Urinary bladder (tissue), 3 donors: ENCODE measurements at regions not wholly inside any gene's neighbourhood (a gene's known extent, or its start where the extent isn't known, plus 50 kb on each side); places are given as distances from the start of the nearest gene placed in this dataset.

ENCODE experiments used
- DNase-seq: peaks from one replicate; pipeline ENCODE4 v3.0.0-alpha.2; 2015; ENCODE audit errors: extremely low spot score
- H3K27ac ChIP-seq: one replicate; pipeline ENCODE4 v1.5.1; 2013; ENCODE audit warnings: low read depth, mild to moderate bottlenecking, moderate library complexity
- H3K36me3 ChIP-seq: one replicate; pipeline ENCODE4 v1.6.1; 2013; ENCODE audit warnings: mild to moderate bottlenecking, moderate library complexity; ENCODE audit not compliant: insufficient read depth
- H3K4me1 ChIP-seq: one replicate; pipeline ENCODE4 v1.6.1; 2013; ENCODE audit warnings: mild to moderate bottlenecking, moderate library complexity; ENCODE audit not compliant: insufficient read depth
- H3K4me3 ChIP-seq: one replicate; pipeline ENCODE4 v1.5.1; 2013; ENCODE audit warnings: low read depth, low read length
- WGBS: extraction: QIAGEN DNeasy Blood & Tissue Kit; methylation state at CpG from one replicate; pipeline ENCODE4 v1.1.7; 2013; 5-methylcytosine and 5-hydroxymethylcytosine counted together
- donor health status: healthy with polysubstance abuse.
- donor health status: healthy.

- no peaks in the 10 kb centered on the region for H3K36me3 ChIP-seq
- H3K27ac ChIP-seq: no peak overlapping the region
- H3K4me1 ChIP-seq: no peaks in the 10 kb centered on the region
- no peak for DNase-seq
- no peak overlapping the region for H3K4me3 ChIP-seq
- 92% methylated on average over 13 of the region's 13 CpGs for WGBS
Measured at GRCh38 chr16:85324488-85324887, 212.2 kb upstream of the CIBAR2 start.

DNA sequence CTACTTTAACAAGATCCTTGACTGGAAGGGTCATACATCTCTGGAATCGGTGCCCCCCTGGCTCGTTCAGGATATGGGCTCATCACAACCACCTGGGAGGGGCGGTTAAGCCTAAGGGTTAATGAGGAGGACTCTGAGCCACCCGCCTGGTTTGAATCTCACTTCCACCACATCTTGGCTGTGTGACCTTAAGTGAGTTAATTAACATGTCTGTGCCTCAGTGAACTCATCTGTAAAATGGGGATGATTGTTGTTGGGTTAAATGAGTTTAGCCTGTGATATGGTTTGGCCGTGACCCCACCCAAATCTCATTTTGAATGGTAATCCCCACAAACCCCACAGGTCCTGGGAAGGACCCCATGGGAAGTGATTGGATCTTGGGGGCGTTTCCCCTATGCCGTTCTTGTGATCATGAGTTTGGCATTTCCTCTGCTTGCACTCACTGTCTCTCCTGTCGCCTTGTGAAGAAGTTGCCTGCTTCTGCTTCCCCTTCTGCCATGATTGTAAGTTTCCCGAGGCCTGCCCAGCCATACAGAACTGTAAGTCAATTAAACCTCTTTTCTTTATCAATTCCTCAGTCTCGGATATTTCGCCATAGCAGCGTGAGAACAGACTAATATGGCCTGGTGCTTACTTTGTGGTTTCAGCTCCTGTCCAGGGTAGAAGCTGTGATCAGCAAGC is 214.0 kb upstream of the CIBAR2 start:
- WGBS: 90% methylated on average over 12 of the region's 12 CpGs

DNA sequence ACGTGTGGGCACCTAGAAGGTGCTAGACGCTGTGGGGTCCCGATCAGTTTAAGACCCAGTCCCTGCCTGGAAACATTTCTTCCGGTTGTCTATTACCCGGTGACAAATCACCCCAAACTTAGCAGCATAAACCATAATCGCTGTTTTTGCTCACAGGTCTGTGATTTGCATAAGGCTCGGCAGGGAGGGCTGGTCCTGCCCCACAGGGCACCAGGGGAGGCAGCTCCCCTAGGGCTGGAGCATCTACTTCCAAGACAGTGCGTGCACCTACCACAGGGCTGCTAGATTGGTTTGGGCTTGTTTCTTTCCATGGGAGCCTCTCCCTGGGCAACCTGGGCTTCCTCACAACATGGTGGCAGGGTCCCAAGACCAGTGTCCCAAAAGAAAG is 214.5 kb upstream of the CIBAR2 start:
- H3K4me3 ChIP-seq: no peak overlapping the region
- H3K27ac ChIP-seq: no peak overlapping the region
- H3K36me3 ChIP-seq: no peaks in the 10 kb centered on the region
- no peak for DNase-seq
- WGBS: 96% methylated on average over 8 of the region's 8 CpGs
- no peaks in the 10 kb centered on the region for H3K4me1 ChIP-seq

More for the DNA sequence above, 214.0 kb upstream of the CIBAR2 start:
- no peak for DNase-seq
- H3K4me3 ChIP-seq: no peak overlapping the region
- H3K27ac ChIP-seq: no peak overlapping the region
- no peaks in the 10 kb centered on the region for H3K36me3 ChIP-seq
- H3K4me1 ChIP-seq: no peaks in the 10 kb centered on the region

- H3K36me3 ChIP-seq: no peaks in the 10 kb centered on the region
- DNase-seq: no peak
Measured at GRCh38 chr16:85327731-85328675, 215.7 kb upstream of the CIBAR2 start.

GRCh38 chr16:85328676-85329058 is 216.4 kb upstream of the CIBAR2 start:
- WGBS: 40% methylated on average over 17 of the region's 17 CpGs
- Histone ChIP-seq H3K27ac (no peak overlapping the region), H3K36me3 (no peaks in the 10 kb centered on the region), H3K4me1 (no peaks in the 10 kb centered on the region), H3K4me3 (no peak overlapping the region)
- no peak for DNase-seq

More at GRCh38 chr16:85327731-85328675, 215.7 kb upstream of the CIBAR2 start:
- Histone ChIP-seq H3K27ac (no peak overlapping the region), H3K4me1 (no peaks in the 10 kb centered on the region), H3K4me3 (no peak overlapping the region)
- 44% methylated on average over 21 of the region's 21 CpGs for WGBS

DNA sequence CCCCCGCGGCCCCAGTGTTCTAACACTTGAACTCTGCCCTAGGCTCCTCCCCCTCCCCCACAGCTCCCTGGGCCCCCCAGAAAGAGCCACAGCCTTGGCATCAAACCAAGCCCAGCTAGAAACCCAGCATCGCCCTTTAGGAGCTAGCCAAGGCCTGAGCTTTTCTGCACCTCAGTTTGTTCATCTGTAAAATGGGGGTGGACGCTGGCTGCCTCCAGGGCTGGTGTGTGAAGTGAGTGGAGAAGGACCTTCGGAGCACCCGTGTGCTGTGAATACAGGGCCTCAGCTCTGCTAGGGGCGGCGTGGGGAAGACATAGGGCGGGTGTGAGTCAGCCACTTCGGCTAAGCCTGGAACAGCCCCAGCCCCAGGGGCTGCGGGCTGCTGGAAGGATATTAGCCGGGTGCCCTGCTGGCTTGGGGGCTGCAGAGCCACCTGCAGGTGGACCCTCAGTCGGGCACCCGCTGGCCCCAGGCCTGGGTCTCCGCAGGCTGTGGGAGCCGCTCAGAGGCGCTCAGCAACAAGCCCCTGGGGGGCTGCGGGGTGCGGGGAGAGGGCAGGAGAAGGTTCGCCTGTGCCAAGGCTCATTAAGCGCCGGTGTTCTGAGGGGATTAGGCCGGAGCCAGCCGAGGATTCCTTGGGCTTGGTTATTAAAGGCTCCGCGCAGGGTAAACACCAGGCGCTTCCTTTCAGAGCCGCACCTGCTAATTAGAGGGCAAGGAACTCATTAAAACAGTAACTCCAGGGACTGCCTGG is 217.0 kb upstream of the CIBAR2 start:
- 57% methylated on average over 28 of the region's 28 CpGs for WGBS
- DNase-seq: no peak

GRCh38 chr16:85330006-85330693 is 217.9 kb upstream of the CIBAR2 start:
- Histone ChIP-seq H3K36me3 (no peaks in the 10 kb centered on the region), H3K4me1 (no peaks in the 10 kb centered on the region), H3K27ac (no peak overlapping the region), H3K4me3 (no peak overlapping the region)
- 66% methylated on average over 21 of the region's 21 CpGs for WGBS
- no peak for DNase-seq

More for the DNA sequence above, 217.0 kb upstream of the CIBAR2 start:
- Histone ChIP-seq H3K36me3 (no peaks in the 10 kb centered on the region), H3K4me1 (no peaks in the 10 kb centered on the region), H3K27ac (no peak overlapping the region), H3K4me3 (no peak overlapping the region)

DNA sequence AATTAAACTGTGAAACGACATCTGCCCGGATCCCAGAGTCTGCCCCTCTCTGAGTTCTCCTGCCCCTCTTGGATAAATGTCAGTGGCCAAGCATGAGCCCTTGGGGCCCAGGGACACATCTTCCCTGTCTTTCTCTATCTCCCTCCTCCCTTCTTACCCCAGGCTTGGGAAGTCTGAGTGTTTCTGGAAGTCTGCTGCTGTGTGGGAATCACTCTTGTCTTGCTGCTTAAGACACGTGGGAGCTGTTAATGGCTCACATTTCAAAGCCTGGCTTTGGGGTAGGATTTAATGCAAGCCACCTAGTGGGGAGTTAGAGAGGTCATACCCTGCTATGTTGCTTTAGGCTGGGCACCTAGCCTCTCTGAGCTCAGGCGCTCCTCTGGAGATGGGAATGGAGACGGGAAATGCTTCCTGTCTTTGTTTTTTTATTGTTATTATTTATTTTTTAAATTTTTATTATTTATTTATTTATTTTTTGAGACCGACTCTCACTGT is 218.5 kb upstream of the CIBAR2 start:
- Histone ChIP-seq H3K27ac (no peak overlapping the region), H3K4me3 (no peak overlapping the region), H3K4me1 (no peaks in the 10 kb centered on the region), H3K36me3 (no peaks in the 10 kb centered on the region)
- WGBS: 54% methylated on average over 6 of the region's 6 CpGs
- DNase-seq: no peak

DNA sequence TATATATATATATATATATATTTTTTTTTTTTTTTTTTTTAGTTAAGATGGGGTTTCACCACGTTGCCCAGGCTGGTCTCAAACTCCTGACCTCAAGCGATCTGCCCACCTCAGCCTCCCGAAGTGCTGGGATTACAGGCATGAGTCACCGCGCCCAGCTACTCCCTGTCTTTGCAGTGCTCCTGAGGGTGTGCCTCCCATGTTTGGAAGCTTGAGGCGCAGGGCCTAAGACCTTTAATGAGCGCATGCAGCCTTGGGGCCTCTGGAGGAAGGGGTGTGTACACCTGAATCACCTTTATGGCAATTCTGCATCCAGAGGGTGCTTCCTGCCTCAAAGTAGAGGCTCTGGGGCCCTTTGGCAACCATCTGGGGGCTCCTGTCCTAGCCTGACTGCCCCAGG is 219.4 kb upstream of the CIBAR2 start:
- Histone ChIP-seq H3K36me3 (no peaks in the 10 kb centered on the region), H3K4me1 (no peaks in the 10 kb centered on the region), H3K27ac (no peak overlapping the region), H3K4me3 (no peak overlapping the region)
- 89% methylated on average over 7 of the region's 7 CpGs for WGBS
- DNase-seq: no peak

- WGBS: 94% methylated on average over 12 of the region's 12 CpGs
- DNase-seq: no peak
- H3K36me3 ChIP-seq: no peaks in the 10 kb centered on the region
- H3K4me3 ChIP-seq: no peak overlapping the region
- H3K27ac ChIP-seq: no peak overlapping the region
- H3K4me1 ChIP-seq: no peaks in the 10 kb centered on the region
Measured at GRCh38 chr16:85332175-85332574, 219.9 kb upstream of the CIBAR2 start.

- Histone ChIP-seq H3K4me1 (no peaks in the 10 kb centered on the region), H3K36me3 (no peaks in the 10 kb centered on the region), H3K27ac (no peak overlapping the region), H3K4me3 (no peak overlapping the region)
- 93% methylated on average over 9 of the region's 9 CpGs for WGBS
- no peak for DNase-seq
Measured at GRCh38 chr16:85333337-85333736, 221.1 kb upstream of the CIBAR2 start.

GRCh38 chr16:85333744-85334640 is 221.7 kb upstream of the CIBAR2 start:
- WGBS: 87% methylated on average over 29 of the region's 29 CpGs
- H3K4me1 ChIP-seq: no peaks in the 10 kb centered on the region
- H3K27ac ChIP-seq: no peak overlapping the region
- DNase-seq: no peak
- no peak overlapping the region for H3K4me3 ChIP-seq
- H3K36me3 ChIP-seq: no peaks in the 10 kb centered on the region
